GM19395 (cell line): ENCODE measurements at regions not wholly inside any gene's neighbourhood (a gene's known extent, or its start where the extent isn't known, plus 50 kb on each side); places are given as distances from the start of the nearest gene placed in this dataset.

Source experiments
- ATAC-seq: cut with Tn5 transposase; IDR thresholded peaks from one replicate; pipeline ENCODE4 v1.9.1; 2021; ENCODE audit warnings: mild to moderate bottlenecking, moderate library complexity; ENCODE audit not compliant: unreplicated experiment

DNA sequence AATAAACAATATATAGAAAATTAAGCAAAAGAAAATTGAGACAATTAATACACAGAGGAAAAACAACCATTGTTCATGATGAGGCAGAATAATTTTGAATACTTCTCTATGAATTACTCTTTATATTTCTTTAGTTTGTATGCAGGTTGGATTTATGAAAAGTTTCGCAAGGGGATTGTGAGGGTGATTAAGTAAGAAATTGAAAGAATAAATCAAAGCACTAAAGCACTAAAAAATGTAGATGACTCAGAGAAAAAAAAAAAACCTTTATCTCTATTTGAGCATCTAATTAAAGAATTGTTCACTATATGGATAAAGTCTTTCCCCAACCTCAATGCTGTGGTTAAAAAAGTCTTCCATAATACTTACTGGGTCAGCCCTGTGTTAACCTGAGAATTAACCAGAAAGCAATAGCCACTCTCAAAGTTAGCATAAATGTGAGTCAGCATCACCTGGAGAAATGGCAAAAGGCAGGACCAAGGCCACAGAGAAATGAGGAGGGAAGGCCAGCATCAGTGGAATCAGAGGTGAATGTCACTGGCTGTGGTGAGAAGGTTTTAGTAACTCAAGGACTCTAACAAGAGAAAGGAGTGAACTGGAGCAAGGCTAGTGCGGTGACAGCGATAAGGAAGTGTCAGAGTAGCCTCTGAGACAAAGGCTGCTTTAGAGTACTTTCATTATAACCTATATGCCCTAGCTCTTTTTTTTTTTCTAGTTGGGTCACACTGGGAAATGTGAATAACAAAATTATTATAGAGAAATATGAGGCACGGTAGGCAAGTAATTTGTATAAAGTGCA is 310.4 kb downstream of the KCNC2 start:
- no peak for ATAC-seq

DNA sequence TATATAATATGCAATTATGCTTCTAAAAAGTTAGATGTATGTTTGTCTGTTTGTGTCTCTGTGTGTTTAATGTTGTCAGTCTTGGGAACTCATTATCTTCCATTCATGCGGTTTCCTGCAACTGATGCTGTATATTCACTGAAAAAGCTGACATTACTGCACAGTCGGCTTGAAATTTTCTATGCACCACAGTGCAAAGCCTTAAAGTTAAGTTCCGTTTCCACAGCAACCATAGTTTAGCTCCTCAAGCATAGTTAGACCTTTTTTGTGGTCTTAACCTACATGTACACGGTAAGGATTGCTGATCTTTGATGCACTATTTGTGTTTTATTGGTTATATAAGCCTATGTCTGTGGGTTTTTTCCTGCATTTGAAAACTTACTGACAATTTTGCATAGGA is 309.4 kb downstream of the KCNC2 start:
- no peak for ATAC-seq

DNA sequence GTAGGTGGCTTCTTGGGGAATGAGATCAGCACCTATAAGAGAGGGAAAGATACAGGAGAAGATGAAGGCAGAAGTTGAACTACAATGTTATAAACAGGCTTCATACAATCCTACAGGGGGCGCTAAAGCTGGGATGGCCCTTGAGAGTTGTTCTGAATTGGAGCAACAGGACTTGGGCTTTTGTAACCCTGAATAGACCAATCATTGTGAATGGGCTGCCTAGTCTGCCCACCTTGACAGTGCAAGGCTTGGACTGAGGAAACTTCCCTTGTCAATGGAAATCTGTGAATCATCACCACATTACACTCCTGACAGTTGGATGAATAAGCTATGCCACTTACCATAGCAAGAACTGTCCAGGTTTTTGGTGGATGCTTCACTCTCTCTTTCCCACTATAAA is 306.1 kb downstream of the KCNC2 start:
- no peak for ATAC-seq

DNA sequence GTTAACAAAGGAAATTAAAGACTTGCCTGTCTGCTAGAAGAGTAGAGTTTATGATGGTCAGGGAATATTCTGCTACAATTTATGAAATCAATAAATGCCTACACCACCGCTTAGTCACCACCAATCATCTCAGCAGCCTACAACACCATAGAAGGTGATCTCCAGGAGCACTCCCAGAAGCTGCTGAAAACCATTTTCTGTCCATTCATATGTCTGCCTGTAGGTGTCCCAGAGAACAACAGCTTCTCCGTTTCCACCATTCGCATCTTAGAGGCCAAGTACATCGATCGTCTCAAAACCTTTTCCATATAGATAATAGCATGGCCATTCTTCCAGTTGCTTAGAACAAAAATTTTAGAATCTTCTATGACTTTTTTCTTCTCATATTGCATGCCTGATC is 303.4 kb downstream of the KCNC2 start:
- no peak for ATAC-seq

DNA sequence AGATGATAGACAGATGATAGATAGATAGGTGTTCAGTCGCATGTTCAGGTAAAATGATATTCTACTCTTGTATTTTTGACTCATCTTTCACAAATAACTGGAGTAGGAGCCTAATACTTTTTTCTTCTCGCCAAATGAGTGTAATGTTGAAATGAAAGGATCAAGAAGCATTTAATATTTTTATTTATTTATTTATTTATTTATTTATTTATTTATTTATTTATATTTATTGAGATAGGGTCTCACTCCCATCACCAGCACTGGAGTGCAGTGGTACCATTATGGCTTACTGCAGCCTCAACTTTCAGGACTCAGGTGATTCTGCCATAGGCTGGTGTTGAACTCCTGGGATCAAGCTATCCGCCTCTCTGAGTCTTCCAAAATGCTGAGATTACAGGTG is 298.8 kb downstream of the KCNC2 start:
- ATAC-seq, result no peak

DNA sequence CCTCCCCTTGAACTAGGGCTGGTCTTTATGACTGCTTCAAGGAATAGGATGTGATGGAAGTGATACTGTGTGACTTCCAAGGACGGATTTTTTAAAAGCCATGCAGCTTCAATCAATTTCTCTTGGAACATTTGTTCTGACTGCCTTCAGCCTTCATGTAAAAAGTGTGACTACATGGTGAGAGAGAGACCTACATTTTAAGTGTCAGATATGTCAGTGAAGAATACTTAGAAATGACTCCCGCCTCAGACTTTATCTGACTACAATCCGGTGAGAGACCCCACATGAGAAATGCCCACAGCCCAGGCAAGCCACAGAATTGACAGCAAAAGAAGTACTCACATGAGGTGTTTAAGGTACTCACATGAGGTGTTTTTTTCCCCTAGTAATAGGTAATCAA is 295.3 kb downstream of the KCNC2 start:
- no peak for ATAC-seq

DNA sequence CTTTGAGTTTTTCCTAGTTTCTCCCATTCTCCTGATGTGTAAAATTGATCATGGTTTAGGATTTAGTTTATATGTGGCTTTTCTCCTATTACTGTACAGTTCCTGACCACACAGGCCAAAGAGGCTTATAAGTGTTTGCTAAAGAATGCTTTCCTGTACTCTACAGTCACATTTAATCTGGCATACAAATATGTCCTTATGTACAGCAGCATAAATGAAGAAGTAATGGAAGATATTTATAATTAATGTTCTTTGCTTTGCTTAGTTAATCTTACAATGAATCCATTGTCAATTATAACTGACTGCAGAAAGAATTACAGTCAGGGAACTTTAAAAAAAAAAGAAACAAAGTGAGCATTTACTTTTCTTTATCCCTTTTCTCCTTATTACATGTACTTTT is 293.9 kb downstream of the KCNC2 start:
- no peak for ATAC-seq

DNA sequence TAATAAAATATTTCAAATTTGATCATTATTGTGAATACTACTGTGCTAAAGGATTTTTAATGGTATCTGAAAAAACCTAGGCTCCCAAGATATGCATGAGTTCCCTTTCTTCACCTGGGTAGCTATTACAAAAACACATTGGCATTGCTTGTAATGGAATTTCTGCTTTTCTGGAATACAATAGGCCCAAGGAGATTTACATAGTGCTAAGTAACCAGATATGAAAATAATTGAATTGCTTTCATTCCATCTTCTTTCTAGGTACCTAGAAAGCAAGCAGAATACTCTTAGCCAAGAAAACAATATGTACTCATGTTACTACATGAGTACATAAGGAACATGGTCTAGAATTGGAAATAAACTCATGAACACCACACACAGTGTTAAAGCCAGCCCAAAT is 291.9 kb downstream of the KCNC2 start:
- ATAC-seq, result no peak

DNA sequence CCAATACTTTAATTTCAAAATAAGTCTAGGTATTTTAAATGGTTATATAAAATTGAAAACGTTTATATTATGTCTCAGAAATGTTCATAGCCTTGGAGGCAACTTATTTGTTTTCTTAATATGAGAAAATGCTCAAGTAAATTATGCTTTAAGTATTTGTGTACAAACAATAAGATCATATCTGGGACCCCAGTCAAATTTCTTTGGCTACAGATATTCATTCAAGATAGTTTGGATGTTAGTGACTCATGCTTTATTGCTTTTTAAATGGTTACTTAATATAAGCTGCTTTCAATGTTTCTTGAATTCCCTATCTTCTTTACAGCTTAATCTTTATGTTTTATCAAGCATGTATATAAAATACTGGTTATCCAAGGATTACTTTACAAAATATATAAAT is 291.3 kb downstream of the KCNC2 start:
- ATAC-seq, result no peak

DNA sequence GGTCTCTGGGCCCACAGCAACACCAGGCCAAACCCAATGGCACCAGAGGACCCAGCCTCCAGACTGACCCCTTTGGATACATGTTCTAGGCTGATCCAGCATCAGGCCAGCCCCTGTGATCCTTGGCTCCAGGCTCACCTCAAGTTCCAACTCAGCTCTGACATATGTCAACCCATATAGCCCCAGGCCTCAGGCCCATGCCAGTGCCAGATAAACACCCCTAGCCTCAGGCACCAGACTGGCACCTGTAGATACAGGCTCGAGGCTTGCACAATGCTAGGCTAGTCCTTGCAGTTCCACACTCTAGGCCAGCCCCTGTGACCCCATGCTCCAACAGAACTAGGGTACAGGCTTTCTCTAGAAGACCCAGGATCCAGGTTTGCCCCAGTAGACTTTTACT is 287.5 kb downstream of the KCNC2 start:
- no peak for ATAC-seq

DNA sequence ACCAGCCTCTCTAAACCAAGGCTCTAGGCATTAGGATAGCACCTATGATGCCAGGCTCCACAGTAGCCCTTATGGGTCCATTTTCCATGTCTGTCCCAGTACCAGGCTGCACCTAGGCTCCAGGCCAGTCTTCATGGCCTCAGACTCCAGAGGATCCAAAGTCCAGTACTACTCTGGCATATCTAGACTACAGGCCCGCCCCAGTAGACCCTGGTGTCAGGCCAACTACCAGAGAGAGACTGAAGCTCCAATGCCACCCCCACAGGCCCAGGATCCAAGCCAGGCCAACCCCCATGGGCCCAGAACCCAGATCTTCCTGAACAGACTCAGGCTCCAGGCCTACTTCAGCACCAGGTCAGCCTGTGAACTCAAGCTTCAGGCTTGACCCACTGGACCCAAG is 287.0 kb downstream of the KCNC2 start:
- no peak for ATAC-seq

DNA sequence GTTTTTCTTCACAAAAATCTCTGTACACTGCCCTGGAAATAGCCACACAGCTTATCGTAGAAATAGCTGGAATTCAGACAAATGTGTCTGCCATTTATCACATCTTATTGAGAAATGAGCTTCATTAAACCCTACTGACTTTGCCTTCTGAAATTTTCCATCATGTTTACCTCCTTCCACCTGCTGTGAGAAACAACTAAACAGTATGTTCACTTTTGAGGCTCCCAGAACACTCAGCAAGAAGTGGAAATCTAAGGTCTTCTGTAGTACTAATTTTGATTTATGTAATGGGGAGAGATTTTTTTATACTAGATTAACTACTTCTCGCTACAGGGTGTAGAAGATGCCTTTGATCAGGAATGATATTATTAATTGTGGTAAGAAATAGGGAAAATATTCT is 268.0 kb downstream of the KCNC2 start:
- no peak for ATAC-seq

DNA sequence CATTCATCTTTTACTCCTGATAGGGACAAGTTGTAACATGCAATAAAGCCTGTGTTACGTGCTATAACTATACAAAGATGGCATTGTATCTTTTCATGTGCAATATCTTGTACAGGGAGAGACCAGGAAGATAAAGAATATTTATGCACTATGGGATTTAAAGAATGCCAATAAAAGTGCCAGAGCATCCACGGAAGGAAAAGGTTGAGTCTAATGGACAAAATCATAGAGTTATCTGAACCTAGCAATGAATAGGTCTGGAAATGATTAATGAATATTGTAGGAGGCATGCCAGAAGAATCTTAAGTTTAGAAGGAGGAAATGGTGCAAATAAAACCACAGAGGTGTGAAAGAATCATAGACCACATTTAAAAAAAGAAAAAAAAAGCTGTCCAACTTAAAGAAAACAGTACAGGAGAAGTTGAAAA is 263.9 kb downstream of the KCNC2 start:
- ATAC-seq, result no peak

DNA sequence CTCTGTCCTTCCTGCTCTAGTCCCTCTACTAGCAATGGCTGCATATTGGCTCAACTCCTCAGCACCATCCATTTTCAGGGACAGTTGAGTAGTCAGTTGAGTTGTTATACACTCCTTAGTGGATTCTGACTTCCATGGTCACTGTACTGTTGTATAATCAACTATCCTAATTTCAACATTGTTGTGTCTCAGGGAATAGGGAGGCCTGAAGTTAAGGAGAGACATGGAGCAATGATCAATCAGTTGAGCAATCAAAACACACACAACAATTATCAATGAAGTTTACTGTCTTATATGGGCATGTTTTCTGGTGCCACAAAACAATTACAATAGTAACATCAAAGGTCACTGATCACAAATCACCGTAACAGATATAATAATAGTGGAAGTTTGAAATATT is 255.9 kb downstream of the KCNC2 start:
- no peak for ATAC-seq

DNA sequence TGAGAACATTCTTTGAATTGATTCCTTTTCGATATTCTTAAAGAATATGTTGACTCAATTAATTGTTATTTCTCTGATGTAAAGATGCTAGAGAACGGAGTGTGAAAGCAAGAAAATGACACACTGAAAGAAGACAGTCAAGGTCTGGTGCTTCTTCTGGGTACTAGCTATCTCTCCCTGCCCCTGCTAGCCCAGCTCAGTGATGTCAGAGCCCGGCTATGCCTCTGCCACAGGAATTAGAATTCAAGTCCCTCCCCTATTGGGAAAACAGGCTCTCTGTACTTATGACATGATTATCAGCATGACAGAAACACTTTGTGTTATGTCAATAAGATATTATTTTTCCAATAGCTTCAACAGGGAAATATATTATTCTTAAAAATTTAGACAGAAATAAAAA is 252.4 kb downstream of the KCNC2 start:
- no peak for ATAC-seq

DNA sequence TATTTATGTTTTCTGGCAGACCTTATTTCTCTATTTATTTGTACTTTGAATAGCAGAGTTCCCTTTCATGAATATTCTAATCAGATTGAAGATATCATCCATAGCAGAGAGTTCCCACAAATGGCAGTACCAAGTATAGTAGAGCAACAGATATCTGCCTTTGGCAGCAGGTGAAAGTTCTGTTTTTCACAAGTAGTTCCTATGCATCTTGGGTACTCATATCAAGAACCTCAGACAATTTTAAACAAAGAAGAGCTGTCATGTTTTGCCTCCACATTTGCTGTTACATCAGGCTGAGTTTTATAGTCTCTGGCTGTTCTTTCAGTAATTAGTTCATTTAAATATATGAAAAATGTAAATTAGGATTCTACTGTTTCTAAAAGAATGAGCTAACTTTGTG is 252.0 kb downstream of the KCNC2 start:
- ATAC-seq, result no peak

DNA sequence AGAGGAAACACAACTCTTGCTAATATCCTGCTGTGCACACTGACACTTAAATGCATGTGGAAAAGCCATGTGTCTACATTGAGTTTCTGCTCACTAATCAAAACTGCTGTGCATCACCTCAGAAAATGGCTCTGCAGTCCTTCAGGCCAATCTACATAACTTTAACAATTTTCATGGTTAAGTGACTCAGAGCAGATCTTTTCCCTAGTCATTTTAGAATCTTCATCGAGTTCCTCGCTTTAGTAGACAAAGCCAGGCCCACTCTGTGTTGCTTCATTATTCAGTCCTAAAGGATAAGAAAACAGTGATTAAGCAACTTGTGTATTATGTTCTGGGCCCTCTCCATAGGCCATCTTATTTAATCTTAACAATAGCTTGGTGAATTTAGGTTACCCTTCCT is 250.0 kb downstream of the KCNC2 start:
- no peak for ATAC-seq

DNA sequence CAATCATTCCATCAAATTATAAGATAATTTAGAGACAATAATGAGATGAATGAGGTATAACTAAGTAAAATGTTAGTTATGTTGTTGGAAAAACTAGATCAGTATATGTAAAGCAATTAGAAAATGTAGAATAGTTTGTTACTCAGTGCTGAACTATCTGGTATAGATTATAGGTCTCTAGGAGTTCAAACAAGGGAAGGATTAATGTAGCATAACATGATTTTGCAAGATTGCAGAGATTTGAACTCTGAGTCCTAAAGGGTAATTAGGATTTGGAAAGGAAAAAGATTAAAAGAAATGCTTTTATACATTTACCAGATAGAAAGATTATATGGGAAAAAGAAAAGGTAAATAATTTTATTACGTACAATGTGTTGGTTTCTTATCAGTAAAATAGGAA is 246.3 kb downstream of the KCNC2 start:
- no peak for ATAC-seq

DNA sequence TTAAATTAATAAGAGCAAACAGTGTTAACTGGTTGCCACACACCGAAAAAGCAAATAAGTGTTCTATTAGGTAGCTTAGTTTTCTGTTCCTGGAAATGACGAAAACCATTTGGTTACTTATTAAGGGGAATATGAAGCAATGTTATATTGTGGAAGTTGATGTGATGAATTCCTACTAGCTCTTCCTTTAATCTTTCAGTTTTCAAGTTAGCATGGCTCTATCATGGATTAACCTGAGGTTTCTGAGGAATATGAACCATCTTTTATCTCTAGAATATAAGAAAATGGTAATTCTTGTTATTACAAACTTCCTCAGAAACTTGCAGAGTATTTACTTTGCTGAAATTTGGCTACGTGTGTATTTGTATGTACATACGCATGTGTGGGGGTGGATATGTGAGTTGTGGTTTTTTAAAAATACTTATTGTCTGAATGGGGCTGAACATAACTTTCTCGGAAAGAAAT is 245.7 kb downstream of the KCNC2 start:
- no peak for ATAC-seq

DNA sequence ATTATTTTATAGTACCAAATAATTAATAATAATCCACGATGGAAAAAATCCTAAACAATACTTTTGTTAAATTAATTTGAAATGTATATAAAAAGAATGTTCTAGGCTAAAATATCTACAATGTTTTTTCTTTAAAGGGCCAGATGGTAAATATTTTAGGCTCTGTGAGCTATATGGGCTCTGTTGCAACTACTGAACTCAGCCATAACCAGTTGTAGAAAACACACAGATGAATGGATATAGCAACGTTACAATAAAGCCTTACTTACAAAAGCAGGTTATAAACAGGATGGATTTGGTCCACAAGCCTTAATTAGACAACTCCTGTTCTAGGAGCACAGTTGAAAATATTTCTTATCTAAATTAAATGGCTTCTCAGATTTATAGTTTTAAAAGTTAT is 245.2 kb downstream of the KCNC2 start:
- no peak for ATAC-seq

DNA sequence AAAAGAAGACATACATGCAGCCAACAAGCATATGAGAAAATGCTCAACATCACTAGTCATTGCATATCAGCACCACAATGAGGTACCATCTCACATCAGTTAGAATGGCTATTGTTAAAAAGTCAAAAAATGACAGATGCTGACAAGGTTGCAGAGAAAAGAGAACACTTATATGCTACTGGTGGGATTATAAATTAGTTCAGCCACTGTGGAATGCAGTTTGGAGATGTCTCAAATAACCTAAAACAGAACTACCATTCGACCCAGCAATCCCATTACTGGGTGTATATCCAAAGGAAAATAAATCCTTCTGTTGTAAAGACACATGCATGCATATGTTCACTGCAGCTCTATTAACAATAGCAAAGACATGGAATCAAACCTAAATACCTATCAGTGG is 238.4 kb downstream of the KCNC2 start:
- ATAC-seq, result no peak

DNA sequence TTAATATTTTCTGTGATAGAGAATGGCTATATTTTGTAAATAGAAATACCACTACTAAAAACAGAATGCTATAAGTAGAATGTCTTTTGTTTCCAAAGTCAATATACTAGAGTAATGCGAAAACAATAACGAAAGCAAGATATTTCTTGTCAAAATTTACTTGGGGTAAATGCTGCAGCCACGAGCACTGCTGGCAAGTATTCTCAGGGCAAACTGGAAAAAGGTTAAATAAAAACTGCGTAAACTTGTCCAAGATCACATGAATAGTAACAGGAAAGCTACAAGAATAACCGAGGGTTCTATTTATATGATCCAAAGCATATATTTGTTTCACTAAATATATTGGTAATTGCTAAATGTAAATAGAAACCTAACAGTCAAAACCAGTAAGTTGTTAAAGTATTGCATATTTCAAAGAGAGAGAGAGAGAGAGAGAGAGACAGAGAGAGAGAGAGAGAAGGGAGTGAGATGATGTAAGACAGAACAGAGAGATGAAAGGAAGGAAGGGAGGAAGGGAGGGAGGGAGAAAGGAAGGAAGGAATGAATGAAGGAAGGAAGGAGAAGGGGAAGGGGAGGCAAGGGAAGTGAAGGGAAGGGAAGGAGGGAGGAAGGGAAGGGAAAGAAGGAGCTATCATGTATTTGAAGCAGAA is 231.7 kb downstream of the KCNC2 start:
- ATAC-seq, result no peak

DNA sequence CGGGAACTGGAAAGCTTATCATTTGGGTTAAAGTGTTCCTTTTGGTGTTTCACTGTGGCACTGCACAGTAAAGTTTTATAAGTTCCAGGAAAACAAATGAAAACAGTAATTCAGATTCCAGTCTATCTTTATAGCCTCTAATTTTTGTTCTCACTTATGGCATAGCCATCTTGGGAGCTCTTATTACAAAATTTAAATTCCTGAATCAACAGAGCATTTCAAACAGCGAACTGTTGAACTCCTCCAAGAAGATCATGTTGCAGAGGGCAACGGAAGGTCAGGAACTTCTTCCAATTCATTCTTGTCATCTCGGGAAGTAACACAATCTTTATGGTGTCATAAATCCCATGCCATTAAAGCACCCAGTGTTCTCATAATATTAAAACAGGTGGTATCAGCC is 229.1 kb downstream of the KCNC2 start:
- no peak for ATAC-seq
